SK-N-MC (cell line): ENCODE measurements at regions not wholly inside any gene's neighbourhood (a gene's known extent, or its start where the extent isn't known, plus 50 kb on each side); places are given as distances from the start of the nearest gene placed in this dataset.

Experiments used
- EZH2 ChIP-seq: fragments of 200-600 bp; sonication (generic); IDR thresholded peaks from one replicate; pipeline ENCODE4 v1.6.1; 2017; ENCODE audit warnings: antibody characterized with exemption
- FOXP2 ChIP-seq: optimal IDR thresholded peaks from 2 replicates; pipeline ENCODE3; 2011; ENCODE audit warnings: mild to moderate bottlenecking, moderate library complexity; ENCODE audit not compliant: insufficient read depth; ENCODE audit errors: extremely low read length, control extremely low read depth
- POLR2AphosphoS5 ChIP-seq: IDR thresholded peaks from 2 replicates; pipeline ENCODE4 v1.6.1; 2012; ENCODE audit warnings: mild to moderate bottlenecking, low read depth, low read length, borderline replicate concordance

DNA sequence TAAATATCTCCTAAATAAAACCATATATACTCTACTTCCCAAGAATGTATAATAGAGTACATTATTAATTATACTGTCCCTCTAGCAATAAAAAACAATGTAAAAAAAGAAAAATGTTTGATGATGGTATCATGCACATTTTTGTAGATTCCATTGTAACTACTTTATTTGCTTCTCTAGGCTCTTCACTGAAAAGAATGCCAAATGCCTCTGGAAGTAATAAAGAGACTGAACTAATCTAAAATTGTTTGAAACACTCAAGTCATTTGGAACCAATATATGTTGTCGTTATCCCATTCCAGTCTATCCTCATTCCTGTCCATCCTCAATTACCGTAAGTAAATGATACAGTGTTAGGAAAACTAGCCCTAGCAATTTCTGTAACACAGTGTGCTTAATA is 233.6 kb downstream of the C12orf50 start:
- TF ChIP-seq EZH2, result no peak
- no peak for TF ChIP-seq POLR2AphosphoS5
- TF ChIP-seq FOXP2, result no peak
